ENCODE measurements at regions not wholly inside any gene's neighbourhood (a gene's known extent, or its start where the extent isn't known, plus 50 kb on each side); places are given as distances from the start of the nearest gene placed in this dataset.
"Not testable (repeated sequence)": the region's sequence is repeated elsewhere in the genome, so short reads cannot be mapped to it uniquely, and the experiment has no call there.

- DNase-seq: no peak
Measured at GRCh38 chr10:60508037-60508436, 118.4 kb upstream of the ANK3 start.

DNA sequence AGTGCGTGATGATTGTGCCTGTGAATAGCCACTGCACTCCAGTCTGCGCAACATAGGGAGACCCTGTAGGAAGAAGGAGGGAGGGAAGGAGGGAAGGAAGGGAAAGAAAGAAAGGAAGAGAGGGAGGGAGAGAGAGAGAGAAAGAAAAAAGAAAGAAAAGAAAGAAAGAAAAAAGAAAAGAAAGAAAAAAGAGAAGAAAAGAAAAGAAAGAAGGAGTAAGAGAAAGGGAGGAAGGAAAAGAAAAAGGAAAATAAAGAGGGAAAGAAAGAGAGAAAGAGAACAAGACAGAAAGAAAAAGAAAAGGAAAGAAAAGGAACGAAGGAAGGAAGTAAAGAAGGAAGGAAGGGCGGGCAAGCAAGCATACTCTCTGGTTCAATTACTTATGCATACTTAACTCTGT is 112.9 kb upstream of the ANK3 start:
- DNase-seq: no peak

- no peak for DNase-seq
Measured at GRCh38 chr10:60498985-60499384, 109.3 kb upstream of the ANK3 start.

- DNase-seq: no peak
Measured at GRCh38 chr10:60497364-60497763, 107.7 kb upstream of the ANK3 start.

DNA sequence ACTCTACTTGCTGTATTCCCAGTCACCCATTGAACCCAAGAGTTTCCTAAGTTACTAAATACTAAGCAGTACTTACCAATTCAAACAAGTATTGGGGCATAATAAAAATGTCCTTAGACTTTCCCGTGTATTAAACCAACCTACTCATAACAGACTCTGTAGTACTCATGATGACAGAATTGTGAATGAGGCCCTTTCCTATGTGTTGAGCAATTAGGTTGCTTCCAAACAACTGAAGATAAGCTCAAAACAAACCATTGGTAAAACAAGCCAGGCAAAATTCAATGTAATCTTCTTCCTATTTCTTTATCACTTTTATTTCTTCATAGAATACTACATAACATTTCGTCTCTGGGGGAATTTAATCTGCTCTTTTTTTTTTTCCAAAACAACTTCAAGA is 106.5 kb upstream of the ANK3 start:
- no peak for DNase-seq

- DNase-seq: no peak
Measured at GRCh38 chr10:60495338-60496055, 105.8 kb upstream of the ANK3 start.

GRCh38 chr10:60494774-60495173 is 105.1 kb upstream of the ANK3 start:
- no peak for DNase-seq

- no peak for DNase-seq
Measured at GRCh38 chr10:60491162-60491561, 101.5 kb upstream of the ANK3 start.

- DNase-seq: no peak
Measured at GRCh38 chr10:60490013-60490412, 100.3 kb upstream of the ANK3 start.

DNA sequence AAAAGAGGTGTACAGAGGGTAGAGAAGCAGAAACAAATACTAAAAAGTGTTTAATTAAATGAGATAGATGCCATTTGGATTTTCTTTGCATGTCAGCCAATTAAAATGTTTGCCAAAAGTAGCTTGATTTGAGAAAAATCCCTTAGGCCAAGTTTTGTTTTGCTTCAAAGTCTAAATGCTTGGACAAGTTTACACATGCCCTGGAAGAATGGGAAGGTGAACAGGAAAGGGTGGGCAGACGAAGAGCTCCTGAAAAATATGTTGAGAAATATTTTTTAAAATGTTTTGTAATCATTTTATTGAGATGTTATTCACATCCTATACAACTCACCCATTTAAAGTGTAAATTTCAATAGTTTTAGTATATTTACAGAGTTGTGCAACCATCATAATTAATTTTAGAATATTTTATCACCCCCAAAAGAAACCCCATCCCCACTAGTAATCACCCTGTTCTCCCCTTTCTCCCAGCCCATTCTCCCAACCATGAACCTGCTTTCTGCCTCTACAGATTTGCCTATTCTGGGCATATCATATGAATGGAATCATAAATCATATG is 98.5 kb upstream of the ANK3 start:
- no peak for DNase-seq

DNA sequence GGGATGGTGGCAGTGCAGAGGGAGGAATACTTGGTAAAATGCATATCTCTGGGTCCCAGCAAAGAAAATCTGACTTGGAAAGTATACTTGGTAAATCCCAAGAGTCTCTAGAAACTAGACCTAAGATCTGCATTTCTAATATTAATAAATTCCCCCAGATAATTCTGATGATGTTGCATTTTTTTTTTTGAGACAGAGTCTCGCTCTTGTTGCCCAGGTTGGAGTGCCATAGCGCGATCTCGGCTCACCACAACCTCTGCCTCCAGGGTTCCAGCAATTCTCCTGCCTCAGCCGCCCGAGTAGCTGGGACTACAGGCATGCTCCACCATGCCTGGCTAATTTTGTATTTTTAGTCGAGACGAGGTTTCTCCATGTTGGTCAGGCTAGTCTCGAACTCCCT is 97.9 kb upstream of the ANK3 start:
- DNase-seq: no peak

- DNase-seq: no peak
Measured at GRCh38 chr10:60485025-60485424, 95.3 kb upstream of the ANK3 start.

- DNase-seq: no peak
Measured at GRCh38 chr10:60480865-60481563, 91.3 kb upstream of the ANK3 start.

DNA sequence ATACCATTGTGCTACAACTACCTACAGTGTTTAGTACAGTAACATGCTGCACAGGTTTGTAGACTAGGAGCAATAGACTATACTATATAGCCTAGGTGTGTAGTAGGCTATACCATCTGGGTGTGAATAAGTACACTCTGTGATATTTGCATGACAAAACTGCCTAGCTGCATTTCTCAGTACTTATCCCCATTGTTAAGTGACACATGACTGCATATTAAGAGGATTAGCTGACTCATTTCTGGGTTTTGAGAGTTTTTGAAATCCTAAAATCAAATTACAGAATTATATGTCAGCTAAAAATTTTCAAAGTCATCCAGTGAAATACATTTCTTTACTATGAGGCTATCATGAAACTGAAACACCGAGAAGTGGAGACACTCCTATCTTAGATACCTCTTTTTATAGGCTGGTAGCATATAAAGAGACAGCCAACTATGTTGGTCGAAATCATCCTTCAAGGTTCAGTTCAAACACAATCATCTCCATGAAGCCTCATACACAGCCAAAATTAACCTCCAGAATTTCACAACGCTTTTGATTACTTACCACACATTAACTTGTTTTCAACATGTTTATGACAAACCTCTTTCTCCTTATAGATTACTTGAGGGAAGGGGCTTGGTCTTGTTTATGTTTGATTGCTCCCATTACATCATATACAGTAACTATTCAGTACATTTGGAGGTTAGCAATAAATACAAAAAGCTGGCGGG is 89.8 kb upstream of the ANK3 start:
- DNase-seq: no peak

- DNase-seq: no peak
Measured at GRCh38 chr10:60476451-60476850, 86.8 kb upstream of the ANK3 start.

- no peak for DNase-seq
Measured at GRCh38 chr10:60473557-60473956, 83.9 kb upstream of the ANK3 start.

- no peak for DNase-seq
Measured at GRCh38 chr10:60470091-60470490, 80.4 kb upstream of the ANK3 start.

DNA sequence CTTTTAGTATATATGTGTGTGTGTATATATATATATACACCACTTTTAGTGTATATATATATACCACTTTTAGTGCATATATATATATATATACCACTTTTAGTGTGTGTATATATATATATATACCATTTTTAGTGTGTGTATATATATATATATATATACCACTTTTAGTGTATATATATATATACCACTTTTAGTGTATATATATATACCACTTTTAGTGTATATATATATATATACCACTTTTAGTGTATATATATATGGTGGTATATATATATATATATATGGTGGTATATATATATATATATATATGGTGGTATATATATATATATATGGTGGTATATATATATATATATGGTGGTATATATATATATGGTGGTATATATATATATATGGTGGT is 79.5 kb upstream of the ANK3 start:
- DNase-seq: not testable (repeated sequence)

DNA sequence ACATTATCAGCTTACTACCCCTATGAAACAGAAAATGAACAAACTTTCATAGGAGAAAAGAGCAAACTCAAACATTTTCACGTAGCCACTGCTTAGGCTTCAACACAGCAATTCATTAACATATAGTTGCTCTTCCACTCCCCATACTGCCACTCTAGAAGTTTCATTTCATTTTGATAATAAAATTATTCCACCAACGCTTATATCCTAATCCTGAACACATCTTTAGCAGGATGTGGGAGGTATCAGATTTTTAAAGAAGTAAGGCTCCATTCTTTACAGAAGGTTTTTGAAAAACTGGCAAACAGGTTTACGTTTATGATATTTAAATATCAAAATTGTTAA is 77.5 kb upstream of the ANK3 start:
- DNase-seq: no peak

- no peak for DNase-seq
Measured at GRCh38 chr10:60466267-60467201, 76.9 kb upstream of the ANK3 start.

DNA sequence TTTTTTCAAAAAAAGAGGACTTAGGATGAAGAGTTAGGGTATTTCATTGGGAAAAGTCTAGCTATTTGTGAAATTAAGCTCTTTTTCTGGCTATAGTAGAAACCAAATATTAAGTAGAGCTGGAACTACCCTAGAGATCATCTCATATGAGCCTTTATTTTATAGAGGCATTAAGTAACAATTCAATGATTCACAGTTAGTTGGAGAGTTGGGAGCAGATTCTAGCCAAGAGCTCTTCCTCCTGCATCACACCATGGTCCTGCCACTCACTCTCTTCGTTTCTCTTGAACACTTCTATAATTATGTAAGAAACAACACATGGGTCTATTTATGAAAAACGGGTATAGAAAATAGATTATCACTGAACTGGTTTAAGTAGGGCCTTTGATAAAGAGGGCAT is 76.1 kb upstream of the ANK3 start:
- no peak for DNase-seq

DNA sequence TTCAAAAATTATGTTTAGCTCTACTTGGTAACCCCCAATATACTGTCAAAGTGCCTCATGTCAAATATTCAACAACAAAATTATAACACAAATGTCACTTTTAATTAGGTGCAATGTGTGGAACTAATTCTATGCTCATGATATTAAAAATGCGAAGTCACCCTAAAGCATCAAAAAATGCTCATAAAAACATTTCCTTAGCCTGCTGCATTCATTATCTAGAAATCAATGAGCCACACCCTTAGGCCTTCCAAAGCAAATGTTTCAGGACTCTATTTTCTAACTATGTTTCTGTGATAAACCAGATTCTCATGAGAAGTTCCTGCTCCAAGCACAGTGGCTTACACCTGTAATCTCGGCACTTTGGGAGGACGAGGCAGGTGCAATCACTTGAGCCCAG is 75.0 kb upstream of the ANK3 start:
- no peak for DNase-seq

GRCh38 chr10:60463746-60464145 is 74.1 kb upstream of the ANK3 start:
- no peak for DNase-seq

All from activated naive CD4-positive, alpha-beta T cell treated with Interleukin-2 at 50 U/mL for 16 hours (primary cell).